OCI-LY7 (cell line): ENCODE measurements at regions not wholly inside any gene's neighbourhood (a gene's known extent, or its start where the extent isn't known, plus 50 kb on each side); places are given as distances from the start of the nearest gene placed in this dataset.

ENCODE experiments used
- CTCF ChIP-seq: fragments of 200-600 bp; sonication (generic); conservative IDR thresholded peaks from 2 replicates; pipeline ENCODE4 v1.5.1; 2014; ENCODE audit warnings: mild to moderate bottlenecking, antibody characterized with exemption, low read length, moderate library complexity, mixed read lengths
- EZH2phosphoT487 ChIP-seq: fragments of 200-600 bp; sonication (generic); IDR thresholded peaks from 2 replicates; pipeline ENCODE4 v1.6.1; 2018; ENCODE audit warnings: low read depth, borderline replicate concordance, mild to moderate bottlenecking, mixed run types, antibody characterized with exemption, low read length, moderate library complexity, mixed read lengths

DNA sequence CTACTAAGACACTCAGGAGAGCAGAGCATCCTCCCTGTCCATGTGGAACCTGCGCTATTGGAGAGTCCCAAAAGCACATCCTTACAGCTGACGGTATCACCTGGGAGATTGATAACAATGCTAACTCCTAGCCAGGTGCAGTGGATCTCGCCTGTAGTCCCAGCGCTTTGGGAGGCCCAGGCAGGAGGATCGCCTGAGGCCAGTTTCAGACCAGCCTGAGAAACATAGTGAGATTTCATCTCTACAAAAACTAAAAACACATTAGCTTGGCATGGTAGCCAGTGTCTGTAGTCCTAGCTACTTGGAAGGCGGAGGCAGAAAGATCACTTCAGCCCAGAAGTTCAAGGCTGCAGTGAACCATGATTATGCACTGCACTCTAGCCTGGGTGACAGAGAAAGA, 174.9 kb downstream of the ARHGAP12 start:
- TF ChIP-seq CTCF (no peak), EZH2phosphoT487 (no peak)
